WERI-Rb-1 (cell line): ENCODE measurements at regions not wholly inside any gene's neighbourhood (a gene's known extent, or its start where the extent isn't known, plus 50 kb on each side); places are given as distances from the start of the nearest gene placed in this dataset.
A peak's percentile ranks its signal among the peaks of the same experiment; 100 is the strongest.

Source experiments
- DNase-seq: peaks from one replicate; pipeline ENCODE4 v3.0.0-alpha.2; 2020
- H3K27ac ChIP-seq: fragments of 250-450 bp; sonication (Bioruptor Pico); 2 replicates; pipeline ENCODE4 v1.5.1; 2020; ENCODE audit warnings: mild to moderate bottlenecking, moderate library complexity
- H3K27me3 ChIP-seq: fragments of 250-450 bp; sonication (Bioruptor Pico); 2 replicates; pipeline ENCODE4 v1.5.1; 2021; ENCODE audit warnings: mild to moderate bottlenecking, low read depth, moderate library complexity; ENCODE audit not compliant: insufficient read depth, severe bottlenecking
- H3K36me3 ChIP-seq: fragments of 250-450 bp; sonication (Bioruptor Pico); 2 replicates; pipeline ENCODE4 v1.5.1; 2020; ENCODE audit warnings: mild to moderate bottlenecking, moderate library complexity
- H3K4me3 ChIP-seq: 2 replicates; pipeline ENCODE4 v1.5.1; 2011; ENCODE audit warnings: low read depth, mild to moderate bottlenecking, control low read depth, low read length
- H3K9me3 ChIP-seq: fragments of 250-450 bp; sonication (Bioruptor Pico); 2 replicates; pipeline ENCODE4 v1.5.1; 2021; ENCODE audit warnings: mild to moderate bottlenecking, moderate library complexity; ENCODE audit not compliant: severe bottlenecking
- TF ChIP-seq, protein P1 (sequence below): IDR thresholded peaks from 2 replicates; pipeline ENCODE4 v1.5.1; 2011; ENCODE audit warnings: low read depth, mild to moderate bottlenecking, control low read depth, inconsistent platforms, low read length

GRCh38 chr10:130531312-130531711 lies 395.1 kb downstream of the GLRX3 start:
- Histone ChIP-seq H3K27ac (no peak overlapping the region), H3K27me3 (no peaks in the 10 kb centered on the region), H3K4me3 (no peak overlapping the region), H3K36me3 (no peaks in the 10 kb centered on the region), H3K9me3 (no peaks in the 10 kb centered on the region)
- DNase-seq = no peak
- TF ChIP-seq, protein P1, sequence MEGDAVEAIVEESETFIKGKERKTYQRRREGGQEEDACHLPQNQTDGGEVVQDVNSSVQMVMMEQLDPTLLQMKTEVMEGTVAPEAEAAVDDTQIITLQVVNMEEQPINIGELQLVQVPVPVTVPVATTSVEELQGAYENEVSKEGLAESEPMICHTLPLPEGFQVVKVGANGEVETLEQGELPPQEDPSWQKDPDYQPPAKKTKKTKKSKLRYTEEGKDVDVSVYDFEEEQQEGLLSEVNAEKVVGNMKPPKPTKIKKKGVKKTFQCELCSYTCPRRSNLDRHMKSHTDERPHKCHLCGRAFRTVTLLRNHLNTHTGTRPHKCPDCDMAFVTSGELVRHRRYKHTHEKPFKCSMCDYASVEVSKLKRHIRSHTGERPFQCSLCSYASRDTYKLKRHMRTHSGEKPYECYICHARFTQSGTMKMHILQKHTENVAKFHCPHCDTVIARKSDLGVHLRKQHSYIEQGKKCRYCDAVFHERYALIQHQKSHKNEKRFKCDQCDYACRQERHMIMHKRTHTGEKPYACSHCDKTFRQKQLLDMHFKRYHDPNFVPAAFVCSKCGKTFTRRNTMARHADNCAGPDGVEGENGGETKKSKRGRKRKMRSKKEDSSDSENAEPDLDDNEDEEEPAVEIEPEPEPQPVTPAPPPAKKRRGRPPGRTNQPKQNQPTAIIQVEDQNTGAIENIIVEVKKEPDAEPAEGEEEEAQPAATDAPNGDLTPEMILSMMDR = no peak

DNA sequence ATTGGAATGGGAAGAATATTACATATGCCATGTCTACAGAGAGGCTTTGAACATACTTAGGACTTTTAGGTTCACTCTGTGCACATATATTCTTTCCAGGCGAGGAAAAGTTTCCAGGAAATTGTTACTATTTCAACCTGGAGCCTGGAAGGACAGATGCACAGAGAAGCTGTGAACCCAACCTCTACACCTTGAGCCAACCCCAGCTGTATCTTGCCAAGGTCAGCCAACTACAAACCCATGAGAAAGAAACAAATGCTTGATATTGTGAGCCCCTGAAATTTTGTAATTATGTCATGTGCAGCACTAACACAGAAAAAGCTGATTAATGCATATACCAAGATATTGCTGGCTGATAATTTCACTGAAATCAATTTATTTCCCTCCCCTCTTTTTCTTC lies 404.9 kb downstream of the GLRX3 start:
- Histone ChIP-seq H3K27me3 (no peaks in the 10 kb centered on the region), H3K27ac (no peak overlapping the region), H3K36me3 (no peaks in the 10 kb centered on the region), H3K9me3 (peaks cover 4% of the 10 kb centered on the region), H3K4me3 (no peak overlapping the region)
- no peak for DNase-seq
- TF ChIP-seq, protein P1 = no peak

GRCh38 chr10:130542761-130543160 lies 406.6 kb downstream of the GLRX3 start:
- TF ChIP-seq, protein P1 = no peak
- Histone ChIP-seq H3K4me3 (no peak overlapping the region), H3K27me3 (no peaks in the 10 kb centered on the region), H3K27ac (no peak overlapping the region), H3K9me3 (peaks cover under 1% of the 10 kb centered on the region), H3K36me3 (no peaks in the 10 kb centered on the region)
- no peak for DNase-seq

GRCh38 chr10:130543794-130544193 lies 407.6 kb downstream of the GLRX3 start:
- no peaks in the 10 kb centered on the region for H3K27me3 ChIP-seq
- no peaks in the 10 kb centered on the region for H3K9me3 ChIP-seq
- H3K27ac ChIP-seq = no peak overlapping the region
- H3K36me3 ChIP-seq = no peaks in the 10 kb centered on the region
- TF ChIP-seq, protein P1 = no peak
- H3K4me3 ChIP-seq = no peak overlapping the region
- DNase-seq = no peak

- H3K9me3 ChIP-seq = no peaks in the 10 kb centered on the region
- TF ChIP-seq, protein P1 = 0 out of 2 replicates have a peak, but pooled peaks have one; percentile 11
- no peak for DNase-seq
- H3K36me3 ChIP-seq = no peaks in the 10 kb centered on the region
- H3K27me3 ChIP-seq = no peaks in the 10 kb centered on the region
- H3K4me3 ChIP-seq = no peak overlapping the region
- no peak overlapping the region for H3K27ac ChIP-seq
Measured at GRCh38 chr10:130545122-130545521, 408.9 kb downstream of the GLRX3 start.

DNA sequence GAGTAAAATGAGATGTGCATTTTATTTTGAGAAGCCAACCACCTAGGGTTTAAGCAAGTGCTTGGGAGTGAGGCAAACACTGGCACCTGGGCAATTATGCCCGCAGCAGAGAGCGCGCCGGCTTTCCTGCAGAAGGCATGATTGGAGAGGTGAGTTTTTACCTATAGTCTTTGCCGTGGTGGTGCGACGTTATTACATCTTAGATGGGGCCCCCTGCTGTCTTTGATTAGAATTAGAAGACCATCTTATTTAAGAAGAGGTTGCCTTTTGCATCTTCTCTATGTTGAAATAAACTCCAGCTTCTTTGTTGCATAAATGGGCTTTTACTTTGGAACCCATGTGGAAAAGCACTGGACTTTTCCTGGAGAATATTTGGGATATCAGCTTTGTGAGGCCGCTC lies 409.5 kb downstream of the GLRX3 start:
- no peak for DNase-seq
- Histone ChIP-seq H3K27me3 (no peaks in the 10 kb centered on the region), H3K27ac (no peak overlapping the region), H3K4me3 (no peak overlapping the region), H3K36me3 (no peaks in the 10 kb centered on the region), H3K9me3 (no peaks in the 10 kb centered on the region)
- TF ChIP-seq, protein P1 = no peak
